GM19324 (cell line): ENCODE measurements at regions not wholly inside any gene's neighbourhood (a gene's known extent, or its start where the extent isn't known, plus 50 kb on each side); places are given as distances from the start of the nearest gene placed in this dataset.

ENCODE experiments used
- ATAC-seq: cut with Tn5 transposase; IDR thresholded peaks from one replicate; pipeline ENCODE4 v1.9.1; 2021; ENCODE audit warnings: mild to moderate bottlenecking, moderate library complexity; ENCODE audit not compliant: unreplicated experiment, low FRiP score

DNA sequence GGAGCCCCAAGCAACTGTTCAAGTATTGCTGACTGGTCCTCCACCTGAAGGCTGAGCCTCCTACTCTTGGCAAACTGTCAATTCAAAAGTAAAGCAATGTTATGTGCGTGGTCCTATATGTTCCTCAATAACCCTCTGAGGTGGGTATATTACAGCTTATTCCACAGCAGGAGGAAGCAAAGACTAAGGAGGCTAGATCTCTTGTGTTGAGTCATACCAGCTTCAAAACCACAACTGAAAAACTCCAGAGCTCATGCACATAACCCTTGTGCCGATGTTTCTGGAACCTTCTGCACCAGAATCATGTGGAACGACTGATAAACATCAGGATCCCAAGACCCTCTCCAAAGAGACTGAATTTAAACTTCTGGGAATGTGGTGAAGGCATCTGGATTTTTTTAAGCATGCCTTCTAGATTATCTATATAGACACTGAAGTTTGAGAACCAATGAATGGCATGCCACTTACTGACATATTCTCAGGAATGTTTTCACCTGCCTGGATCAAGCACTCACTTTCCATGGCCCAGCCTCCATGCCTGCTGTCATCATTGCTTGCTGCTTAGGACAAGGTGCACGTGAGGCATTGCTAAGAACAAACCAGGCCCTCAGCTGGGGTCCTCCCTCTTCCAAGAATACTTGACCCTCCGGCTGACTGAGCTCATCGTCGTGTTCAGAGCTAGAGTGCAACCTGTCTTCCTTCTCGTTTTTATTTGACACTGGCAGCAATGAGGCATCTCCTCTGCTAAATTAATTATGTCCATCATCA, 194.7 kb downstream of the BCL11B start:
- ATAC-seq = no peak

GRCh38 chr14:99077844-99078236, 194.2 kb downstream of the BCL11B start:
- no peak for ATAC-seq

DNA sequence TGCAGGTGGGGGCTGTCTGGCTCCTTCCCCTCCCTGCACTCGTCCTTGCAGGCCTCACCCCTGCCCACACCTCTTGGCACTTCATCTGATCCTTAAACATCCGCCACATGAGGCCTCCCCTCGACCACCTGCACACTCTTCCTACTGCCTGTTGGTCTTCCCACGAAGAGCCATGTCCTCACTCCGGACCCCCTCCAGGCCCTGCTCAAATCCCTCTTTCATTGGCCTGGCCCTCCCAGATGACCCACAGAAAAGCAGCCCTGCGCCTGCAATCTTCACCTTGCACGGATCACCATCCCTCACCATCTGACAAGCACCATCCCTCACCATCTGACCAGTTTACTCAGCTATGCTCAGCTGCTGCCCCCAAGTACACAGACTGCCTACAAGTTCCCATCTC, 193.6 kb downstream of the BCL11B start:
- ATAC-seq = no peak

GRCh38 chr14:99079061-99079727, 192.8 kb downstream of the BCL11B start:
- no peak for ATAC-seq

GRCh38 chr14:99080306-99080705, 191.7 kb downstream of the BCL11B start:
- no peak for ATAC-seq

DNA sequence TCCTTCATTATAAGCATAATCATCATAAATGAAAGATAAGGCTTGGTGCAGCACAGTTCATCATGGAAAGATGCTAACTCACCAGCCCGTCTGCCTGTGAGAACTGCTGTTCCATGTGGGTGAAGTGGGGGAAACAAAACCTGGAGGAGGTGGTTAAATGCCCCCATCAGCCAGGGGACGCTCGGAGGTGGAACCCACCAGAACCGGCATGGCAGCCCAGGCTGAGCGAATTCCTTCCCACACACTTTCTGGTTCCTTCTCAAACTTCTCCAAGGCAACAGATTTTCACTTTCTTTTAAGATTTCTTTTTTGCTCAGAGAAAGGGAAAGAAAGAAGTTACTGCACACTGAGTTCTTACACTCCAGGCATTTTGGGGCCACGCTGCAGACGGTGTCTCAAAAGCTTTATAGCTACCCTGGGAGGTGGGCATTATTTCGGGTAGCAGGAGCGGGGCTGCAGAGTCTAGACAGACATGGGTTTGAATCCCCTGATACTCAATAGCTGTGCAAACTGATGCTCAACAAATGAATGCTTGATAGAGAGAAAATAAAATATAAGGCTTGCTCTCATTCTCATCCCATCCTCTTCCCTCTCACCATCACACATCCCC, 190.7 kb downstream of the BCL11B start:
- ATAC-seq = no peak

- ATAC-seq = no peak
Observed at GRCh38 chr14:99081880-99082279, 190.1 kb downstream of the BCL11B start.

DNA sequence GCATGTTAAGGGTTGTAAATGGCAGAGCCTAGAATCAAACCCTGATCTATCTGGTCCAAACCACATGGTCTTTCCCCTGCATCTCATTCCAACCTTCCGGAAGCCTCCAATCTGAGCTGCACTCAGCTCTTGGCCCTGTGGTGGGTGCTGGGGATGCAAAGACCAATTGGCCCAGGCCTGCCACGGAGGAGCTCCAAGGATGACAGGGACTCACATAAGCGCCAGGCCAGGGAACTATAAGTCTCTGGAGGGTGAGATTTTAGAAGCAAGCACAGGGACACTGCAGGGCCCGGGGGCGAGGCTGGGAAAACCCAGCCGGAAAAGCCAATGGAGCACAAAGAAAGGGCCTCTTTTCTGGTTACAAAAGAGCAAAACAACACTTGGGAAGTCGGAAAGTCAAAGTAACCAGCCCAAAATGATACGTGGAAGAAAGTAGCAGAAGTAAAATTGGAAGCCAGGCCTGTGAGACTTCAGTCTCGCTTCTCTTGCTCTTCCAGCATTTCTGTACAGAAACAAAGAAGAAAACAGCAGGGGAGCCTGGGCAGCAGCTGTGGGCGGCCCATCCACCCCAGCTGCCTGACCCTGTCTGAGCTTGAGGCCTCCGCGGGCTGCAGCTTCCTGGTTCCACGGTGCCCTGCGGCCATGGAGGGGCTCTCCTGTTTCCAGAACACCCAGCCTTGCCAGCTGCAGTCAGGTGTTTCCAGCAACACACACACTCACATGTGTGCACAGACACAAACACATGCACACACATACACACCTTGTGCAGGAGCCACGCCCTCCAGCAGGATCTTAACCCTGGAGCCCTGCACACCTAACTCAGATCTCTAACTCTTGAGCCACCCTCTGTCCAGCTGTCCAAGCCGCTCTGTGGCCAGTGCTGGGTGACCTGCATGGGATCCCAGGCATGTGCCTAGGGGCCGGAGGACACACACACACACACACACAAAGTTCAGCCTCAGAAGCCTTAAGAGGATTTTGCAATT, 178.2 kb downstream of the BCL11B start:
- ATAC-seq = no peak

- ATAC-seq = no peak
Observed at GRCh38 chr14:99094901-99095300, 177.1 kb downstream of the BCL11B start.

GRCh38 chr14:99095369-99095768, 176.6 kb downstream of the BCL11B start:
- ATAC-seq = no peak

- ATAC-seq = no peak
Observed at GRCh38 chr14:99098199-99098598, 173.8 kb downstream of the BCL11B start.

- ATAC-seq = no peak
Observed at GRCh38 chr14:99099051-99099787, 172.8 kb downstream of the BCL11B start.

DNA sequence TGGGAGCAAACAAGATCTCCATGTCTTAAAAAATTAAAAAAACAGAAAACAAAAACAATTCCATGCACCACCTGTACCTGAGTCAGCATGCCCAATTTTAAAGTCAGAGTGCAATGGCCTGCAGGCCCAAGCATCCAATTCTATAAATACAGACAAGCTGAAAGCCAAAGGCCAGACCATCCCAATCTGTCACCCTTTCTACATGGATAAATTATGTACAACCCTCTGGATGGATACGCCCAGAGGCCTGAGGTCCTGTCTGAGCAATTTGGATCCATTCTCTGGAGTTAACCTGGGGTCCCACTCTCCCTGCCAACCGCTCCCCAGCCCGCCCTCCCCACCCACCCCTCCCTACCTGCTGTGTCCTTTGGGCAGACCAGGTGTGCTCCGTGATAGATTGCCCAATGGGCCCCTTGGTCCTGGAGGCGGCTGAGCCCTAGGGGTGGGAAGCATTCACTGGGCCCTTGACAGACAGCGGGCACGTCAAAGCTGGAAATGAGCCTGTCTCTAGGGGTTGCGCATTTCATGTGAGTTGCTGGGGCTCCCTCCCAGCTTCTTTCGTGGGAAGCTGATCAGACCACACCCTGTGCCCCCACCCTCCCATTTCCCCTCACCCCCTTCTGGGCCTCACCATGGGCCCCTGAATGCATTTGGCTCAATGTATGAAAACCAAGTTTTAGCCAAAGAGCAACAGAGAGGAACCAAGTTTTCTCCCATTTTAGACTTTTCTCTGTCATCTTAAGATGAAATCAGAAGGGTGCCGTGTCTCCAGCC, 171.3 kb downstream of the BCL11B start:
- ATAC-seq = no peak

GRCh38 chr14:99101855-99102461, 170.0 kb downstream of the BCL11B start:
- ATAC-seq = no peak

DNA sequence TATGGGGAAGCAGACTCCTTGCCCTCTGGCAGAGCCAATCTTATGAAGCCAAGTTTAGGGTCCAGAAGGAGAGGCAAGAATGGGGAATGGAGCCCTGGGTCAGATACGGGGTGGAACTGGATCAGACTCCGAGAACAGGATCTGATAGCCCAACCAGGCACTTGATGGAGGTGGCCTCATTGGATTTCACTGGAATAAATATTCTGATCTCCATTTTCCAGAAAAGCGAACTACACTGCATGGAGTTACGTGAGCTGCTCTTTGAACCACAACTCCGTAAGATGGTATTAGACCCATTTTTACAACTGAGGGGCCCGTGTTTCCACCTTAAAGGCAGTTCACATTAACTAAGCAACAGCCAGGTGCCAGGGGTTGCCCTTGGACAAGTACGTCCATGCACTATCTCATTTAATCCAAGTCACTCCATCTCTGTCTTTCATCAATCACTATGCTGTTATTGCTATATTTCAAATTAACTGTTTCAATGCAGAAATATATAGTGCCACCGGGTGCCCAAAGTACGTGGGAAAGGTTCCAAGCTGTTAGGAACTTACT, 155.2 kb downstream of the BCL11B start:
- ATAC-seq = no peak

GRCh38 chr14:99117671-99118045, 154.3 kb downstream of the BCL11B start:
- no peak for ATAC-seq

DNA sequence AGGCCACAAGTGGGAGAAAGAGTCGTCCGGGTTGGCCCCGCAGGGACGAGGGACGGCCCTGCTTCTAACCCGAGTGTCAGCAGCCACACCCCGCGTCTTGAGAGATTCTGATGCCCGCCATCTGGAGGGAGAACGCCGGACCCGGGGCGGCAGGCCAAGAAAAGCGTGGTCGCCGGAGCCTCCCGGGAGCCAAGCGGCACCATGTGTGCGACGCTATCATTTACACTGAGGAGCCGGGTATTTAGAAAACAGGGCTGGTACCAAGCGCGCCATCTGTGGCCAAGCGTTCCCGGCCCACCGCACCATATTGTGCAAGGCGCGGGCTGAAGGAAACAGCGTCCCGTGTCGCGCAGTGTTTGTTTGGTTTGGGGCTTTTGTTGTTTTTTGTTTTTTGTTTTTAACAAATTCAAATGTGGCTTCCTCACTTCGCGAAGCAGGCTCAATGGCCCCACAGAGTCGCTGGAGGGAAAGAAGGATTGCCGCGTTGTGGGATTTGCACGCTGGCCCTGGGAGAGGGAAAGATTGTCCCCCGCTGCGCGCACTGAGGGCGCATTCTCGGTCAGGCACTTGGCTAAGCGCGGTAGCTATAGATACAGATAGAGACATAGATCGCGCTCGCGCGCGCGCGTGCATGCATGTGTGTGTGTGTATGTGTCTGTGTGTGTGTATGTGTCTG, 153.8 kb downstream of the BCL11B start:
- no peak for ATAC-seq

DNA sequence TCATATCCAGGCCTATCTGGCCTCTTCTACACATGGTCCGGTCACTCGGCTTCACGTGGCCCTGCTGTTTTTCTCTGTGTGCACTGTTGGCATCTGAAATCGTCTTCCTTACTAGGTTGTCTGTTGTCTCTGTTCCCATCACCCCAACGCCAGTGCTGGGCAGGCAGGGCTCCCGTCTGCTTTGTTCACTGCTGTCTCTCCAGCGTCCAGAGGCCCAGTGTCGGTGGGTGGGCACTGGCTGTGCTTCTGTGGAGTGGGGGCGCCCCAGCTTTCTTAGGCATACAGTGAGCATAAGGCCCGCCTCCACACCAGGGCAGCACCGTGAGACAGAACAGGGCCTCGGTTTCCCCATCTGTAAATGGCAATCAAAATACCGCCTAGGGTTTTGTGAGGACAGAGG, 153.1 kb downstream of the BCL11B start:
- no peak for ATAC-seq
